ENCODE measurements at regions not wholly inside any gene's neighbourhood (a gene's known extent, or its start where the extent isn't known, plus 50 kb on each side); places are given as distances from the start of the nearest gene placed in this dataset.
"Not testable (repeated sequence)": the region's sequence is repeated elsewhere in the genome, so short reads cannot be mapped to it uniquely, and the experiment has no call there.

DNA sequence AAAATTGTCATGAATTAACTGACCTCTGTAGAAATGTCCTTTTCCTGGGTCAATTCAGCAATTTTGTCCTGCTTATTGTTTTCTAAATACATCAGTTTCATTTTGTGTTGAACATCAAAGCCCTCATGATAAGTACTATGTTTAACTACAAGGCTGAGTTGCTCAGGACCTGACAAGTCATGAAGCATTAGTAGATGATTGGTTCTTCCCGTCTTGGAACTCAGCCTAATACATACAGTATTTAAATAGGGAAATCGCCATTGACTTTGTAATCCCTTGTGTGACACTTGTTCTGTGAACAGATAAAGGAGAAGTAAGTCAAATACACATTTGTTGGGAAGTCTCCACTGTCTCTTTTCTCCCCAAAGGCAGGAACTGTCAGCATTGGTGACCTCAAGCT is 109.6 kb upstream of the POMZP3 start:
- not testable (repeated sequence) for DNase-seq (ENCODE audit: extremely low read depth in 1 of 2, low read depth in 1 of 2)

DNA sequence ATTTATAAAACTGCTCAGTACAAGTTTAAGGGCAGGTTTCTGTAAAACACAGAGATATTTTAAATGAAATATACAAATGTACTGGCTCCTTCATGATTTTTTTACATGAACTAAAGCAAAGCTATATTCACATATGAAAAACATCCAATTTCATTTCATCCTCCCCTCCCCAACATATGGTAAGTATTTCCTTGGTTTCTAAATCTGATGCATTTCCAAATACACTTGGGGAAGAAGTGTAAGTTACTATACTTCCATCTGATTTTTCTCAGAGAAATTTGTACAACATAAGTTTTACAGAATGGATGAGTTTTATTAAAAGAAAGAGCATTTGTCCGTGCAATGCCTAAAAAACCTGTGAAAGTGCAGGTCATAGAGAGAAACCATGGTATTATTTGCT is 109.0 kb upstream of the POMZP3 start:
- DNase-seq (ENCODE audit: extremely low read depth in 1 of 2, low read depth in 1 of 2): not testable (repeated sequence)

DNA sequence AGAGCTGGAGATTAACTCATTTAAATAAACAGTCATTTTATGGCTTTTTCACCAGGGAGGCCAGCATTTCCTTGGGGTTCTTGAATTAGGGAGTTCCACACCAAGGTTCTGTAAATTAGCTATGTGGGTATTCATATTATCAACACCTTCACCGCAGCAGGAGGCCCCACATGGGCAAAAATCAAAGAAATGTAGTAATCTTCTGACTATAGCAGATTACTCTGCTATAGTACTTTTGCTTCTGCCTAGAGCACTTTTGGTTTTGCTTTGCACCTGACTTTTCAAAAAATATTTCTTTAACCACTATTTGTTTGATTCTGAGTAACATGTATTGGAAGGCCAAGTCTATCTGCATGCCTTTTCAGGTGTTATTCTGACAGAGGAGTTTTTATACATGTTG is 108.6 kb upstream of the POMZP3 start:
- DNase-seq (ENCODE audit: extremely low read depth in 1 of 2, low read depth in 1 of 2): not testable (repeated sequence)

DNA sequence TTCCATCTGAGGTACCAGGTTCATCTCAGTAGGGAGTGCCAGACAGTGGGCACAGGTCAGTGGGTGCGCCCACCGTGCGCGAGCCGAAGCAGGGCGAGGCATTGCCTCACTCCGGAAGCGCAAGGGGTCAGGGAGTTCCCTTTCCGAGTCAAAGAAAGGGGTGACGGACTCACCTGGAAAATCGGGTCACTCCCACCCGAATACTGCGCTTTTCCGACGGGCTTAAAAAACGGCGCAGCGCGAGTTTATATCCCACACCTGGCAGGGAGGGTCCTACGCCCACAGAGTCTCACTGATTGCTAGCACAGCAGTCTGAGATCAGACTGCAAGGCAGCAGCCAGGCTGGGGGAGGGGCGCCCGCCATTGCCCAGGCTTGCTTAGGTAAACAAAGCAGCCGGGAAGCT is 101.5 kb upstream of the POMZP3 start:
- not testable (repeated sequence) for DNase-seq (ENCODE audit: extremely low read depth in 1 of 2, low read depth in 1 of 2)

DNA sequence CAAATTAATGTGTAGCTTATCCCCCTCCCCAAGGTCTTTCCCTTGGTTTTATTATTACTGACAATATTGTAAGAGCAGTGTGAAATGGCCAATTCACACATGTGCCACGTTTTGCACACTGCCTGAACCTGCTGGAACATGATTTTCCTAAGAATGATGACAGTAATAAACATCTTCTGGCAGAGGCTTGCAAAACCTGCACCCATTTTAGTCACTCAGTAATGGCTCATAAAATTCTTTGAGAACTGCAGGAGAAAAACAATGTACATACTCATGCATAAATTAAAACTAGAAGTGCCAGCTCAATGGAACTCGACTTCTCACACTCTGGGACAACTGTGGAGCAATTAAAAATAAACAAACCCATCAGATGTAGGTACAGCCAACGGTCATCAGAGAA is 96.8 kb upstream of the POMZP3 start:
- DNase-seq (ENCODE audit: extremely low read depth in 1 of 2, low read depth in 1 of 2): not testable (repeated sequence)

DNA sequence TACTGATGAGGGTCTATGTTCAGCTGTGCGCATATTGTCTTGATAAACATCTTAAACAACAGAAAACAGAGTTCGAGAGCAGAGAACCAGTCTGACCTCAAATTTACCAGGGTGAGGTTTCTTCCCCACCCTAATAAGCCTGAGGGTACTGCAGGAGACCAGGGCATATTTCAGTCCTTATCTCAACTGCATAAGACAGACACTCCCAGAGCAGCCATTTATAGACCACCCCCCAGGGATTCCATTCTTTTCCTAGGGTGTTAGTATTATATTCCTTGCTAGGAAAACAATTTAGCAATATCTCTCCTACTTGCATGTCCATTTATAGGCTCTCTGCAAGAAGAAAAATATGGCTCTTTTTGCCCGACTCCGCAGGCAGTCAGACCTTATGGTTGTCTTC is 89.5 kb upstream of the POMZP3 start:
- not testable (repeated sequence) for DNase-seq (ENCODE audit: extremely low read depth in 1 of 2, low read depth in 1 of 2)

DNA sequence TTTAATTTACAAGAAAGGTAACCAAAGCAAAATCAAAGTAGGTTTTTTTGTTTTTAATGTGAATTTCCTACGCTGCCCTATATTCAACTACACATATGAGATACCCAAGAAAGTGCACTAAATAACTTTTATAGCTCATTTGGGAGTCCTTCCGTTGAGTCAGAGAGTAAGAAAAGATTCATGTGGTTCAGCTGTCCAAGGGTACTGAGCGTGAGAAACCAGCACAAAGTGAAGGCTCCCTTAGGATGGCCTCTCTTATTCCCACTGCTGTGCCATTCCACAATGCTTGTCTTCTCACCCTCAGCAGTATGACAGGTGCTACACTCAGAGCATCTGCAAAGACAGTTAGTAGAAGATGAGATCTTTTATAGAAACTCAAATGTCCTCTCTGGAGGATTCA is 85.8 kb upstream of the POMZP3 start:
- not testable (repeated sequence) for DNase-seq (ENCODE audit: extremely low read depth in 1 of 2, low read depth in 1 of 2)

DNA sequence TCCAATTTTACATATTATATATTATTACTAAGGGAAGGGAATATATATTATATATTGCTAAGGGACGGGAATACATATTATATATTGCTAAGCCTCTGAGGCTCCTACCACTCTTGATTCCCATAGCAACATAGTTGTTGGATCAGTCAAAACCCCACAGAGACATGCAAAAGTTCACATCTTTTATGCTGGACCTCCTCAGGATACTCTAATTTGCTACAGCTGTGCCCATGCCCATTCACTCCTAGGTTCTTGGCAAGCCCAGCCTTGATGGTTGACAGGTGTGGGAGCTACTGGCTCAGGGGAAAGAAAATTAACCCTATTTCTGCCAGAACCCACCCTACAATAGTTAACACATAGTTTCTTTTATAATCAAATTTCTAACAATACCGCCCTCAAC is 84.6 kb upstream of the POMZP3 start:
- DNase-seq (ENCODE audit: extremely low read depth in 1 of 2, low read depth in 1 of 2): not testable (repeated sequence)

DNA sequence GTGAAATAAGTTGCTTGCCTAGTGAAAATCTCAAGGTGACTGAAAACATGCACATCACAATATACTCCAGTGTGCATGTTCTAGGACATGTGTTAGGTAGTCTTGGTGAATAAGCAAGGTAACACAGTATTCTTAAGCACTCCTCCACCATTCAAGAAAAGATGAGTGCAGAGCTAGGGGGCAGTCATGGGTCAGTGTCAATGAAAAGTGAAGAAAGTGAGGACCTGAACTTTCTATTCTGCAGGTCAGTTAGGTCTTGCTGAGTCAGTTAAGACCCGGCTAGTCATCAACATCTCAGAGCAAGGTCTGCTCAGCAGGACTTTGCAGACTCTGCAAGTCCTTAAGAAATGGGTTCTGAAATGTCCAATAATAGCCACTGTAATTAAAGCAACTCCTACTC is 82.6 kb upstream of the POMZP3 start:
- DNase-seq (ENCODE audit: extremely low read depth in 1 of 2, low read depth in 1 of 2): not testable (repeated sequence)

DNA sequence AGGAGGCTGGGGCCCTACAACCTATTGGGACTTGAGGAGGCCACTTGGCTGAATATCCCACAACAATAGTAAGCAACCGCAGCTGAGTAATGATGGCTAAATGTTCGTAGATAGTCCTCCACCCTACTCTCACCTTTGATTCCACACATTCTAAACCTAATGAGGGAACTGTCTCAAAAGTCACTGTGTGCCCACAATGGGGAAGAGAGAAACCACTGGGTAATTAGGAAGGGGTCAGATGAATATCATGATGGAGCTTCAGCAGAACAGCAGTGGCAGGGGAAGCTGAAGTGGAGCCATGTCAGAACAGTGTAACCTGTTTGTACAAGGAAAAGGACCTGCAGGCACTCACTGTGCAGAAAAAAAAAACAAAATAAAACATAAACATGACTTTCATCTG is 81.4 kb upstream of the POMZP3 start:
- not testable (repeated sequence) for DNase-seq (ENCODE audit: extremely low read depth in 1 of 2, low read depth in 1 of 2)

DNA sequence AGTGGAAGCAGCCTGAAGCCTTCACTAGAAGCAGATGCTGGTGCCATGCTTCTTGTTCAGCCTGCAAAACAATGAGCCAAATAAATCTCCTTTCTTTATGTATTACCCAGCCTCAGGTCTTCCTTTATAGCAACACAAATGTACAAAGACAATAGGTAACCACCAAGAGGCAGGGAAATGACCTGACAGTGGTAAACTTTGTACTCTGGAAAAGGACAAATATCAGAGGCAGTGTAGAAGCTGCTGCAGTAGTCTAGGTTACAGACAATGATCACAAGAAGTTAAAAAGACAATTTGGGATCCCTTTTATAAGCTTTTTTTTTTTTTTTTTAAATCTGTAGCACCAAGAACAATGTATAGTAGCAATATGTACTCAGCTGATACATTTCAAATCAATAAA is 76.7 kb upstream of the POMZP3 start:
- not testable (repeated sequence) for DNase-seq (ENCODE audit: extremely low read depth in 1 of 2, low read depth in 1 of 2)

DNA sequence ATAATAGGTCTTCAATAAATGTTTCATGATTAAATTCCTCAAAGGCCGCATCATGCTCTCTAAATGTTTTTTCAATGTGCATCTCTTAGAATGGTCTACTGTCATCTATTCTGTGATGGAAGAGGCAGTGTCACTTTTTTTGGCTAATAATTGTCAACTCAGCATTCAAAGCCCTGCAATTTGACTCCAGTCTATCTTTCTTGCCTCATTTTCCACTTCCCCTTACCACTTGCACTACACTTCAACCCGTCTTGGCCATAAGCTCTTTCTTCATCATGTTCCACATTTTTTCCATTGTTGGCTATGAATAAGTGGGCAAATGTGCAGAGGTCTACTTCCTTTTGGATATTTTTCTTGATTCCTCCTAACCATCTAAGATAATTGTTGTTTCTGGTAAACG is 59.2 kb upstream of the POMZP3 start:
- DNase-seq (ENCODE audit: extremely low read depth in 1 of 2, low read depth in 1 of 2): not testable (repeated sequence)

DNA sequence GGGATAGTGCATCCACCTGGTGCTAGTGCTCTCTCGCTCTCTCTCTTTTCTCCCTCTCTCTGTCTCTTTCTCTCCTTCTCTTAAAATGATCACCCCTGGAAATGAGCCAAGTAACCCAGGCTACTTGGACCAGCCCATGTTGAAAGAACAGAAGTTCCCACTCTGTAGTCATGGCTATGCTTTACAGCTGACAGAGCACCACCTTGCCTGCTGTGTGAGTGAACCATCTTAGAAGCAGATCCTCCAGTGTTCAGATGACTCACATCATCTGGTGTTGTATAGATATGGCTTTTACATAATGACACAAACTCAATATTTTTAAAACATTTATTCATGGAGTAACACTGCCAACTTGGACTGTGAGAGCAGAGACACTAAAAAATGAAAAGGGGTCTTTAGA is 57.7 kb upstream of the POMZP3 start:
- not testable (repeated sequence) for DNase-seq (ENCODE audit: extremely low read depth in 1 of 2, low read depth in 1 of 2)

DNA sequence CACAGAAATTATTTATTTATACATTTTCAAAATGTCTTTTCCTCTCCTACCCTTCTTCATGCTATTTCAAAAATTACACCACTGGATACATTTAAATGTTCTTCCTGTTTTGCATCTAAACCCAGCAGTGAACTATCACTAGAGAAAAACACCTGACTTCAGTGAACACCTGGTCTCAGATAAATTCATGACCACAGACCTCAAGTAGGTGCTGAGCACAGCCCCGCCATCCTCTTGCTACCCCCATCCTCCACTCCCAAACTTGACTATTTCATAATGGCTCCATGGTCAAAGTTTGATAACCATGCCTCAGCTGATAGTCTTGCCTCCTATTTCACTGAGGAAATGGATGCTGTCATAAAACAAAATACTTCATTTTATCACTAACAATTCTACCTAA is 56.6 kb upstream of the POMZP3 start:
- not testable (repeated sequence) for DNase-seq (ENCODE audit: extremely low read depth in 1 of 2, low read depth in 1 of 2)

DNA sequence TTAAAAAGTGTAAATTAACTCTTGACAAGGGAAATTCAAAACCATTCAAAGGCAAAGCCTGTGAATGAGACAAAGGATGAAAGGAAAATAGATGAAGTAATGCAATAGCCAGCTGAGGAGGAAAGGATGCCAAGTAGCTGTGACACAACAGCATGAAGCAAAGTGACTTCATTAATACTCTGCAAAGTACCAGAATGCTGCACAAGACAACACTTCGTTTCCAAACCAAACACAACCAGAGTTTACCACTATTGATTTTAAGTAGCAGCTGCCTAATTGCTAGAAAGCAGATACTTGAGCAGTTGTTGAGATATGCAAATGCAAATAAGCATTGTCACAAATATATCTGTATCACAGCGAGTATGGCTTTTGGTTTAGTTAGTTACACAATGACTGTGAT is 54.7 kb upstream of the POMZP3 start:
- not testable (repeated sequence) for DNase-seq (ENCODE audit: extremely low read depth in 1 of 2, low read depth in 1 of 2)

DNA sequence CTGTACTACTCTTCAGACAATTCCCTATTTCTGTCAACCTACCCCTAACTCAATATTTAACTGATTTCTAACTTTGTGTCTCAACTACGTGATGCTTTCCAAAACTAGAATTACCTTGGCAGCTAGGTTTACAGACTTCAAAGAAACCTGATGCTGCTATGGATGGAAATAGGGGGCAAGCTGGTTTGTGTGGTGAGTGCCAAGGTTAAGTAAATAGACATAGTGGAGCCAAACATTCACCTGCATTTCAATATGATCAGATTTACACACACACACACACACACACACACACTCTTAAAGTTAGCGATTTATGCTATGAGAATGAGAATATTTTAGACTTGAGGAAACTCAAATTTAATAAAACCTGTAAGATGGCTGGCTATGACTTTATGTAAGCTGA is 52.1 kb upstream of the POMZP3 start:
- DNase-seq (ENCODE audit: extremely low read depth in 1 of 2, low read depth in 1 of 2): not testable (repeated sequence)

DNA sequence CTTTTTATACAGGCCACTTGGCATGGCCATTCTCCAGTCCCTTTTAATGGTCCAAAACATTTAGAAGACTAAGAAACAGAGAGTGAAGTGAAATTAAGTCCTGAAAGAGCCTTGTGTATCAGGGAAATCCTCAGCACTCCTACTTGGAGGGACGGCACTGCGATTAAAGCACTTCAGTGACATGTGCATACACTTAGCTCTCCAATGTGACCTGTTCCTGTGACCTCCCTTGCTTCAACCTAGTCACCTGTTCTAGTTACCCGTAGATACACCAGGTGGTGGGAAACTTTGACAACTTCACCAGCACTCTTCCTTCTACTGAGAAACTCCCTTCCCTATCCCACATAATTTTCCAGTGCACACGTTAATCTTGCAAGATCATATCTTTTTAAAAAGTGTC is 51.4 kb upstream of the POMZP3 start:
- not testable (repeated sequence) for DNase-seq (ENCODE audit: extremely low read depth in 1 of 2, low read depth in 1 of 2)

DNA sequence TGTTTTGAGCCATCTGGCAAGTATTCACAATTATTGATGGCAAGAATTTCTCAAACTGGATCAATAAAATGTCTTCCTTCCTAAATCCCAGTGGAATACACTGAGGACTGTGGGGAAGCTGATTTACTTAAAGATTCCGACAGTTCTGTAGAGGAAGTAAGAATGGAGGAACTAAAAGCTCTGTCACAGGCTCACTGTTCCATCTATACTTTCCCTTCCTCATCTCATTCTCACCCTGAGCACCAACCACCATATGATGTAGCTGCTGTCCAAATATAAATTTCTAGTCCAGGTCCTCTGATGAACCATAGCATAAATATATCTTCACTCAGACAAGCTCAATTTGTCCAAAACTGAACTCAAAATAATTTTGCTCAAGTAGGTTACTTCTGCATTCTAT is 49.8 kb upstream of the POMZP3 start:
- DNase-seq (ENCODE audit: extremely low read depth in 1 of 2, low read depth in 1 of 2): not testable (repeated sequence)

All from activated CD8-positive, alpha-beta memory T cell treated with anti-CD3 and anti-CD28 coated beads for 1 hour (primary cell).